AG09309 (cell line): ENCODE measurements at regions not wholly inside any gene's neighbourhood (a gene's known extent, or its start where the extent isn't known, plus 50 kb on each side); places are given as distances from the start of the nearest gene placed in this dataset.
A peak's percentile ranks its signal among the peaks of the same experiment; 100 is the strongest.

Experiments used
- DNase-seq: peaks from one replicate; pipeline ENCODE4 v3.0.0-alpha.2; 2010; ENCODE audit warnings: low read depth
- H3K4me3 ChIP-seq: 2 replicates; pipeline ENCODE4 v1.5.1; 2011; ENCODE audit warnings: mild to moderate bottlenecking, low read depth, low read length, moderate library complexity; ENCODE audit not compliant: control insufficient read depth
- CTCF ChIP-seq: IDR thresholded peaks from 2 replicates; pipeline ENCODE4 v1.5.1; 2011; ENCODE audit warnings: mild to moderate bottlenecking, low read depth, low read length, inconsistent platforms; ENCODE audit not compliant: insufficient read depth, control insufficient read depth; ENCODE audit errors: missing control alignments

- H3K4me3 ChIP-seq: no peak overlapping the region
Observed at GRCh38 chr2:66845307-66845706, 410.4 kb downstream of the MEIS1 start.

GRCh38 chr2:66846887-66847286, 412.0 kb downstream of the MEIS1 start:
- no peak for DNase-seq
- no peak overlapping the region for H3K4me3 ChIP-seq
- TF ChIP-seq CTCF: no peak

More at GRCh38 chr2:66845307-66845706, 410.4 kb downstream of the MEIS1 start:
- DNase-seq: no peak
- no peak for TF ChIP-seq CTCF

GRCh38 chr2:66849153-66849755, 414.3 kb downstream of the MEIS1 start:
- DNase-seq: no peak
- no peak overlapping the region for H3K4me3 ChIP-seq
- TF ChIP-seq CTCF: no peak

- no peak for TF ChIP-seq CTCF
- no peak overlapping the region for H3K4me3 ChIP-seq
- no peak for DNase-seq
Observed at GRCh38 chr2:66850376-66850775, 415.5 kb downstream of the MEIS1 start.

GRCh38 chr2:66851449-66851872, 416.5 kb downstream of the MEIS1 start:
- no peak overlapping the region for H3K4me3 ChIP-seq
- TF ChIP-seq CTCF: no peak
- DNase-seq: peak; percentile 87

GRCh38 chr2:66852953-66853352, 418.0 kb downstream of the MEIS1 start:
- H3K4me3 ChIP-seq: no peak overlapping the region
- DNase-seq: no peak
- no peak for TF ChIP-seq CTCF
